PC-3 (cell line): ENCODE measurements at regions not wholly inside any gene's neighbourhood (a gene's known extent, or its start where the extent isn't known, plus 50 kb on each side); places are given as distances from the start of the nearest gene placed in this dataset.

Experiments used
- ATAC-seq: fragments of 200-7000 bp; cut with Tn5 transposase; 2 replicates; pipeline ENCODE4 v1.9.1; 2020; ENCODE audit warnings: mild to moderate bottlenecking, moderate library complexity
- BruUV-seq: library from RNA; stranded (reverse); fragments of 400-500 nt; replicated peaks from 2 replicates; lab custom pipeline; 2021; lab: Mats Ljungman, UMichigan
- CTCF ChIA-PET: fragments of 300-600 bp; sonication (Branson Sonifier 250); formaldehyde crosslinking; loops from one replicate; lab custom pipeline; 2022; ENCODE audit warnings: antibody characterized with exemption; lab: Charles Lee
- POLR2A ChIA-PET: fragments of 300-600 bp; sonication (Branson Sonifier 250); formaldehyde crosslinking; loops from one replicate; lab custom pipeline; 2022; ENCODE audit warnings: antibody characterized with exemption; ENCODE audit not compliant: unreplicated experiment; lab: Charles Lee
- DNase-seq: peaks from one replicate; pipeline ENCODE4 v3.0.0-alpha.2; 2015
- H2AFZ ChIP-seq: fragments of 300-600 bp; sonication (generic); 2 replicates; pipeline ENCODE4 v1.6.0; 2016; ENCODE audit warnings: antibody characterized with exemption, low read length
- H3F3A ChIP-seq: fragments of 300-600 bp; sonication (generic); one replicate; pipeline ENCODE4 v1.6.0; 2017; ENCODE audit warnings: antibody characterized with exemption, low read length, control low read depth, mild to moderate bottlenecking; ENCODE audit not compliant: unreplicated experiment
- H3K27ac ChIP-seq: fragments of 300-600 bp; sonication (generic); 2 replicates; pipeline ENCODE4 v1.5.1; 2016; ENCODE audit warnings: mild to moderate bottlenecking, low read length
- H3K27me3 ChIP-seq: fragments of 300-600 bp; sonication (generic); 2 replicates; pipeline ENCODE4 v1.6.1; 2016; ENCODE audit warnings: low read length, mixed read lengths
- H3K36me3 ChIP-seq: fragments of 300-600 bp; sonication (generic); 2 replicates; pipeline ENCODE4 v1.6.1; 2016; ENCODE audit warnings: low read depth, mixed run types, low read length, mixed read lengths
- H3K4me1 ChIP-seq: fragments of 300-600 bp; sonication (generic); 2 replicates; pipeline ENCODE4 v1.5.1; 2016; ENCODE audit warnings: low read length; ENCODE audit not compliant: insufficient read depth
- H3K4me2 ChIP-seq: fragments of 300-600 bp; sonication (generic); 2 replicates; pipeline ENCODE4 v1.6.0; 2016; ENCODE audit warnings: low read length
- H3K4me3 ChIP-seq: fragments of 300-600 bp; sonication (generic); 2 replicates; pipeline ENCODE4 v1.5.1; 2016; ENCODE audit warnings: mild to moderate bottlenecking, low read length, mixed read lengths
- H3K79me2 ChIP-seq: fragments of 300-600 bp; sonication (generic); 2 replicates; pipeline ENCODE4 v1.6.1; 2017; ENCODE audit warnings: low read length, mixed read lengths
- H3K9ac ChIP-seq: fragments of 300-600 bp; sonication (generic); 2 replicates; pipeline ENCODE4 v1.6.0; 2016; ENCODE audit warnings: mild to moderate bottlenecking, low read length
- H3K9me2 ChIP-seq: fragments of 300-600 bp; sonication (generic); replicated peaks from 2 replicates; pipeline ENCODE4 v1.6.1; 2016; ENCODE audit warnings: mixed run types, low read length, mixed read lengths
- H3K9me3 ChIP-seq: fragments of 300-600 bp; sonication (generic); 2 replicates; pipeline ENCODE4 v1.6.1; 2016; ENCODE audit warnings: low read length, mixed read lengths
- H4K20me1 ChIP-seq: fragments of 300-600 bp; sonication (generic); 2 replicates; pipeline ENCODE4 v1.6.1; 2016; ENCODE audit warnings: low read length, mixed read lengths
- EZH2 ChIP-seq: fragments of 300-600 bp; sonication (generic); IDR thresholded peaks from one replicate; pipeline ENCODE4 v1.6.1; 2017; ENCODE audit warnings: antibody characterized with exemption, mild to moderate bottlenecking, low read length; ENCODE audit not compliant: unreplicated experiment
- EZH2phosphoT487 ChIP-seq: fragments of 300-600 bp; sonication (generic); IDR thresholded peaks from 2 replicates; pipeline ENCODE4 v1.6.1; 2018; ENCODE audit warnings: mild to moderate bottlenecking, antibody characterized with exemption, low read length, borderline replicate concordance
- intact Hi-C: fragments of 100-400 bp; cut with micrococcal nuclease; formaldehyde crosslinking; loops from 2 replicates; pipeline ENCODE4 v1.9.0; 2023
- TF ChIP-seq, protein P1 (sequence below): fragments of 300-600 bp; sonication (generic); conservative IDR thresholded peaks from 2 replicates; pipeline ENCODE4 v1.5.1; 2017; ENCODE audit warnings: antibody characterized with exemption, low read depth, mild to moderate bottlenecking, low read length

DNA sequence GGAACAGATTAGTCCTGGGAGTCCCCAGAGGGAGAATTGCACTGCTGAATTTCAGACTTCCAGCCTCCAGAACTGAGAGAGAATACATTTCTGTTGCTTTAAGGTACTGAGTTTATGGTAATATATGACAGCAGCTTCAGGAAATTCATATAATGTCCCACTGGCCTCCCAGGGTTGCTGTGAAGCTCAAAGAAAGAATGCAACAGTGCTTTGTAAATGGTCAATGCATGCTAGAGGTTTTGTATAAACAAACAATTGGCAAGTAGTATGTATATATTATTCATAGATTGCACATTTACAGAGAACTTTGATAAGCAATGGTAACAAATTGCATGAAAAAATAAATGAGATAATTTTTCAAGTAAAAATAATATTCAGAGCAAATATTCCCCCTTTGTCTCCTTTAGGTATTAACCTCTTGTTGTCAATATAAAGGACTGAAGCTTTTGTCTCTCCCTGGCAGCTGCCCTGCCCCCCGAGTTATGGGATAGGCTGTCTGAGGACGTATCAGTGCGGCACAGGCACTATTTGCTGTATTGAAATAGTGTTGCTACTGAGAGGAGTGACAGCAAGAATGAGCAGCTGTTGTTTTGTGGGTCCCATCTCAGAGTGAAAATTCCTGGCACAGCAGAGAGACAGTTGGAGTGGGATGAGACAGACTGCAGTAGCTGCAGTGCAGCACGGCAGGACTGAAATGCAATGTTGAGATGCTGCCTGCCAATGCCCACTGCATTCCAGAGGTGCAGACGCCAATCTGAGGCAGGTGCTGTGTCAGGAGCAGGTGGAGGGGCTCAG lies 194.2 kb upstream of the GLRA1 start:
- DNase-seq = no peak
- no peaks in the 10 kb centered on the region for H3K36me3 ChIP-seq
- POLR2A ChIA-PET = no interaction called here
- CTCF ChIA-PET = no interaction called here
- no peak for ATAC-seq
- intact Hi-C loops = no loop called here
- no peak overlapping the region for H3K9ac ChIP-seq
- H3K4me1 ChIP-seq = no peaks in the 10 kb centered on the region
- no peak overlapping the region for H3K27ac ChIP-seq
- no peak for TF ChIP-seq EZH2
- TF ChIP-seq EZH2phosphoT487 = no peak
- TF ChIP-seq, protein P1, sequence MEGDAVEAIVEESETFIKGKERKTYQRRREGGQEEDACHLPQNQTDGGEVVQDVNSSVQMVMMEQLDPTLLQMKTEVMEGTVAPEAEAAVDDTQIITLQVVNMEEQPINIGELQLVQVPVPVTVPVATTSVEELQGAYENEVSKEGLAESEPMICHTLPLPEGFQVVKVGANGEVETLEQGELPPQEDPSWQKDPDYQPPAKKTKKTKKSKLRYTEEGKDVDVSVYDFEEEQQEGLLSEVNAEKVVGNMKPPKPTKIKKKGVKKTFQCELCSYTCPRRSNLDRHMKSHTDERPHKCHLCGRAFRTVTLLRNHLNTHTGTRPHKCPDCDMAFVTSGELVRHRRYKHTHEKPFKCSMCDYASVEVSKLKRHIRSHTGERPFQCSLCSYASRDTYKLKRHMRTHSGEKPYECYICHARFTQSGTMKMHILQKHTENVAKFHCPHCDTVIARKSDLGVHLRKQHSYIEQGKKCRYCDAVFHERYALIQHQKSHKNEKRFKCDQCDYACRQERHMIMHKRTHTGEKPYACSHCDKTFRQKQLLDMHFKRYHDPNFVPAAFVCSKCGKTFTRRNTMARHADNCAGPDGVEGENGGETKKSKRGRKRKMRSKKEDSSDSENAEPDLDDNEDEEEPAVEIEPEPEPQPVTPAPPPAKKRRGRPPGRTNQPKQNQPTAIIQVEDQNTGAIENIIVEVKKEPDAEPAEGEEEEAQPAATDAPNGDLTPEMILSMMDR = no peak
- H3K4me3 ChIP-seq = no peak overlapping the region
- no peak overlapping the region for H3K4me2 ChIP-seq
- peaks cover 48% of the 10 kb centered on the region for H3K27me3 ChIP-seq
- H3K79me2 ChIP-seq = no peaks in the 10 kb centered on the region
- no peaks in the 10 kb centered on the region for H3F3A ChIP-seq
- H3K9me3 ChIP-seq = no peaks in the 10 kb centered on the region
- no peak overlapping the region for H2AFZ ChIP-seq
- BruUV-seq = no TSS peak
- no peaks in the 10 kb centered on the region for H3K9me2 ChIP-seq
- H4K20me1 ChIP-seq = no peaks in the 10 kb centered on the region

GRCh38 chr5:152116934-152117333 lies 192.3 kb upstream of the GLRA1 start:
- no peak for ATAC-seq
- TF ChIP-seq EZH2phosphoT487 (no peak), EZH2 (no peak)
- TF ChIP-seq, protein P1 = no peak

GRCh38 chr5:152113401-152113800 lies 188.8 kb upstream of the GLRA1 start:
- Histone ChIP-seq H3K4me2 (no peak overlapping the region), H3K27me3 (peaks cover 6% of the 10 kb centered on the region; the same call in 1 of the 2 replicates), H3K4me3 (no peak overlapping the region), H3K79me2 (no peaks in the 10 kb centered on the region), H3K9me2 (no peaks in the 10 kb centered on the region), H3F3A (no peaks in the 10 kb centered on the region), H3K36me3 (no peaks in the 10 kb centered on the region), H3K27ac (no peak overlapping the region), H4K20me1 (no peaks in the 10 kb centered on the region), H3K9ac (no peak overlapping the region), H3K9me3 (no peaks in the 10 kb centered on the region), H3K4me1 (no peaks in the 10 kb centered on the region), H2AFZ (no peak overlapping the region)
- TF ChIP-seq, protein P1 = no peak
- TF ChIP-seq EZH2 (no peak), EZH2phosphoT487 (no peak)
- no TSS peak for BruUV-seq
- intact Hi-C loops = no loop called here
- no peak for ATAC-seq
- ChIA-PET POLR2A (no interaction called here), CTCF (no interaction called here)
- DNase-seq = no peak

More at GRCh38 chr5:152116934-152117333, 192.3 kb upstream of the GLRA1 start:
- ChIA-PET POLR2A (no interaction called here), CTCF (no interaction called here)
- no peaks in the 10 kb centered on the region for H4K20me1 ChIP-seq
- H3K9ac ChIP-seq = no peak overlapping the region
- intact Hi-C loops = no loop called here
- H3K36me3 ChIP-seq = no peaks in the 10 kb centered on the region
- no peak overlapping the region for H3K4me3 ChIP-seq
- no peak for DNase-seq
- BruUV-seq = no TSS peak
- H3K9me3 ChIP-seq = no peaks in the 10 kb centered on the region
- H3K4me2 ChIP-seq = no peak overlapping the region
- H3K4me1 ChIP-seq = no peaks in the 10 kb centered on the region
- H2AFZ ChIP-seq = no peak overlapping the region
- H3K79me2 ChIP-seq = no peaks in the 10 kb centered on the region
- no peaks in the 10 kb centered on the region for H3F3A ChIP-seq
- H3K27ac ChIP-seq = no peak overlapping the region
- H3K27me3 ChIP-seq = peaks cover 32% of the 10 kb centered on the region
- no peaks in the 10 kb centered on the region for H3K9me2 ChIP-seq
